ENCODE measurements at regions not wholly inside any gene's neighbourhood (a gene's known extent, or its start where the extent isn't known, plus 50 kb on each side); places are given as distances from the start of the nearest gene placed in this dataset.

GRCh38 chr3:152211655-152212054 is 57.1 kb upstream of the MBNL1 start:
- intact Hi-C loops (cut with micrococcal nuclease; ENCODE audit: unreplicated experiment) = no loop called here
- TF ChIP-seq POLR2AphosphoS5 (IDR thresholded peaks at IDR 0.05; ENCODE audit: low read depth, low read length) (no peak), TCF7L2 (IDR thresholded peaks at IDR 0.05; ENCODE audit: low read depth, low read length) (no peak), SIN3A (IDR thresholded peaks at IDR 0.05; ENCODE audit: borderline replicate concordance, insufficient read depth, low read depth, low read length) (no peak)
- TF ChIP-seq, protein P1, sequence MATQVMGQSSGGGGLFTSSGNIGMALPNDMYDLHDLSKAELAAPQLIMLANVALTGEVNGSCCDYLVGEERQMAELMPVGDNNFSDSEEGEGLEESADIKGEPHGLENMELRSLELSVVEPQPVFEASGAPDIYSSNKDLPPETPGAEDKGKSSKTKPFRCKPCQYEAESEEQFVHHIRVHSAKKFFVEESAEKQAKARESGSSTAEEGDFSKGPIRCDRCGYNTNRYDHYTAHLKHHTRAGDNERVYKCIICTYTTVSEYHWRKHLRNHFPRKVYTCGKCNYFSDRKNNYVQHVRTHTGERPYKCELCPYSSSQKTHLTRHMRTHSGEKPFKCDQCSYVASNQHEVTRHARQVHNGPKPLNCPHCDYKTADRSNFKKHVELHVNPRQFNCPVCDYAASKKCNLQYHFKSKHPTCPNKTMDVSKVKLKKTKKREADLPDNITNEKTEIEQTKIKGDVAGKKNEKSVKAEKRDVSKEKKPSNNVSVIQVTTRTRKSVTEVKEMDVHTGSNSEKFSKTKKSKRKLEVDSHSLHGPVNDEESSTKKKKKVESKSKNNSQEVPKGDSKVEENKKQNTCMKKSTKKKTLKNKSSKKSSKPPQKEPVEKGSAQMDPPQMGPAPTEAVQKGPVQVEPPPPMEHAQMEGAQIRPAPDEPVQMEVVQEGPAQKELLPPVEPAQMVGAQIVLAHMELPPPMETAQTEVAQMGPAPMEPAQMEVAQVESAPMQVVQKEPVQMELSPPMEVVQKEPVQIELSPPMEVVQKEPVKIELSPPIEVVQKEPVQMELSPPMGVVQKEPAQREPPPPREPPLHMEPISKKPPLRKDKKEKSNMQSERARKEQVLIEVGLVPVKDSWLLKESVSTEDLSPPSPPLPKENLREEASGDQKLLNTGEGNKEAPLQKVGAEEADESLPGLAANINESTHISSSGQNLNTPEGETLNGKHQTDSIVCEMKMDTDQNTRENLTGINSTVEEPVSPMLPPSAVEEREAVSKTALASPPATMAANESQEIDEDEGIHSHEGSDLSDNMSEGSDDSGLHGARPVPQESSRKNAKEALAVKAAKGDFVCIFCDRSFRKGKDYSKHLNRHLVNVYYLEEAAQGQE (IDR thresholded peaks at IDR 0.05; ENCODE audit: insufficient read depth in 1 of 2, low read depth in 2 of 2, low read length in 1 of 2) = no peak
- TF ChIP-seq, protein P2, sequence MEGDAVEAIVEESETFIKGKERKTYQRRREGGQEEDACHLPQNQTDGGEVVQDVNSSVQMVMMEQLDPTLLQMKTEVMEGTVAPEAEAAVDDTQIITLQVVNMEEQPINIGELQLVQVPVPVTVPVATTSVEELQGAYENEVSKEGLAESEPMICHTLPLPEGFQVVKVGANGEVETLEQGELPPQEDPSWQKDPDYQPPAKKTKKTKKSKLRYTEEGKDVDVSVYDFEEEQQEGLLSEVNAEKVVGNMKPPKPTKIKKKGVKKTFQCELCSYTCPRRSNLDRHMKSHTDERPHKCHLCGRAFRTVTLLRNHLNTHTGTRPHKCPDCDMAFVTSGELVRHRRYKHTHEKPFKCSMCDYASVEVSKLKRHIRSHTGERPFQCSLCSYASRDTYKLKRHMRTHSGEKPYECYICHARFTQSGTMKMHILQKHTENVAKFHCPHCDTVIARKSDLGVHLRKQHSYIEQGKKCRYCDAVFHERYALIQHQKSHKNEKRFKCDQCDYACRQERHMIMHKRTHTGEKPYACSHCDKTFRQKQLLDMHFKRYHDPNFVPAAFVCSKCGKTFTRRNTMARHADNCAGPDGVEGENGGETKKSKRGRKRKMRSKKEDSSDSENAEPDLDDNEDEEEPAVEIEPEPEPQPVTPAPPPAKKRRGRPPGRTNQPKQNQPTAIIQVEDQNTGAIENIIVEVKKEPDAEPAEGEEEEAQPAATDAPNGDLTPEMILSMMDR (IDR thresholded peaks at IDR 0.05) = no peak
- Histone ChIP-seq H3K36me3 (ENCODE audit: control insufficient read depth, insufficient read depth, low read length) (no peaks in the 10 kb centered on the region), H3K9me3 (ENCODE audit: control insufficient read depth, insufficient read depth, low read depth, low read length) (no peaks in the 10 kb centered on the region), H3K4me3 (ENCODE audit: low read depth in 2 of 2, low read length in 2 of 2) (no peak overlapping the region), H3K27me3 (ENCODE audit: control insufficient read depth, insufficient read depth, low read length) (no peaks in the 10 kb centered on the region), H3K27ac (ENCODE audit: low read length) (no peak overlapping the region), H3K4me1 (ENCODE audit: control insufficient read depth, insufficient read depth, low read length) (no peaks in the 10 kb centered on the region)
- no TSS peak for BruUV-seq (replicated peaks)
- ChIA-PET POLR2A (no interaction called here), CTCF (no interaction called here)
- ATAC-seq (no peak), DNase-seq (ENCODE audit: low read depth, low spot score) (no peak)
- in situ Hi-C loops (cut with HindIII; ENCODE audit: low pct_unique_long_range_greater_than_20kb, low sequenced_read_pairs) = no loop called here

- in situ Hi-C loops (cut with HindIII; ENCODE audit: low pct_unique_long_range_greater_than_20kb, low sequenced_read_pairs) = no loop called here
- BruUV-seq (replicated peaks) = no TSS peak
Observed at GRCh38 chr3:152213203-152213602, 55.5 kb upstream of the MBNL1 start.

More at GRCh38 chr3:152213203-152213602, 55.5 kb upstream of the MBNL1 start:
- TF ChIP-seq, protein P1 (IDR thresholded peaks at IDR 0.05; ENCODE audit: insufficient read depth in 1 of 2, low read depth in 2 of 2, low read length in 1 of 2) = no peak
- TF ChIP-seq, protein P2 (IDR thresholded peaks at IDR 0.05) = no peak
- TF ChIP-seq SIN3A (IDR thresholded peaks at IDR 0.05; ENCODE audit: borderline replicate concordance, insufficient read depth, low read depth, low read length) (no peak), POLR2AphosphoS5 (IDR thresholded peaks at IDR 0.05; ENCODE audit: low read depth, low read length) (no peak), TCF7L2 (IDR thresholded peaks at IDR 0.05; ENCODE audit: low read depth, low read length) (no peak)
- CTCF ChIA-PET = no interaction called here
- POLR2A ChIA-PET = no interaction called here
- Histone ChIP-seq H3K4me3 (ENCODE audit: low read depth in 2 of 2, low read length in 2 of 2) (no peak overlapping the region), H3K27ac (ENCODE audit: low read length) (no peak overlapping the region), H3K4me1 (ENCODE audit: control insufficient read depth, insufficient read depth, low read length) (no peaks in the 10 kb centered on the region), H3K36me3 (ENCODE audit: control insufficient read depth, insufficient read depth, low read length) (no peaks in the 10 kb centered on the region), H3K9me3 (ENCODE audit: control insufficient read depth, insufficient read depth, low read depth, low read length) (no peaks in the 10 kb centered on the region), H3K27me3 (ENCODE audit: control insufficient read depth, insufficient read depth, low read length) (no peaks in the 10 kb centered on the region)
- ATAC-seq = no peak
- no peak for DNase-seq (ENCODE audit: low read depth, low spot score)
- intact Hi-C loops (cut with micrococcal nuclease; ENCODE audit: unreplicated experiment) = no loop called here
